IMR-90 (cell line): ENCODE measurements at regions not wholly inside any gene's neighbourhood (a gene's known extent, or its start where the extent isn't known, plus 50 kb on each side); places are given as distances from the start of the nearest gene placed in this dataset.

Source experiments
- ATAC-seq: fragments of 200-7000 bp; cut with Tn5 transposase; 2 replicates; pipeline ENCODE4 v1.9.1; 2020; ENCODE audit warnings: low read depth, mild to moderate bottlenecking, moderate library complexity
- BruUV-seq: library from RNA; stranded (reverse); fragments of 400-500 nt; replicated peaks from 2 replicates; lab custom pipeline; 2021; lab: Mats Ljungman, UMichigan
- CTCF ChIA-PET: fragments of 300-600 bp; formaldehyde crosslinking; extraction: SDS; loops from one replicate; lab custom pipeline; 2021; ENCODE audit warnings: antibody characterized with exemption; lab: Yijun Ruan, JAX
- POLR2A ChIA-PET: fragments of 300-600 bp; sonication (Branson Sonifier 250); formaldehyde crosslinking; loops from one replicate; lab custom pipeline; 2022; ENCODE audit warnings: antibody characterized with exemption; ENCODE audit not compliant: unreplicated experiment; lab: Charles Lee
- DNase-seq: peaks from one replicate; pipeline ENCODE4 v3.0.0; 2013
- H2AFZ ChIP-seq: replicated peaks from 2 replicates; pipeline ENCODE3; 2013; ENCODE audit warnings: low read length, mild to moderate bottlenecking; ENCODE audit not compliant: poor library complexity
- H2AK5ac ChIP-seq: 2 replicates; pipeline ENCODE4 v1.6.1; 2013; ENCODE audit warnings: low read depth, low read length, inconsistent platforms
- H2AK9ac ChIP-seq: replicated peaks from 2 replicates; pipeline ENCODE3; 2013; ENCODE audit warnings: mild to moderate bottlenecking, low read depth, low read length, moderate library complexity; ENCODE audit not compliant: poor library complexity
- H2BK120ac ChIP-seq: 2 replicates; pipeline ENCODE4 v1.6.1; 2013; ENCODE audit warnings: low read depth, low read length, inconsistent platforms
- H2BK15ac ChIP-seq: 3 replicates; pipeline ENCODE4 v1.6.1; 2013; ENCODE audit warnings: low read depth, low read length, inconsistent platforms
- H2BK20ac ChIP-seq: 2 replicates; pipeline ENCODE4 v1.6.1; 2013; ENCODE audit warnings: low read depth, mild to moderate bottlenecking, inconsistent platforms, low read length, moderate library complexity
- H2BK5ac ChIP-seq: 2 replicates; pipeline ENCODE4 v1.6.1; 2013; ENCODE audit warnings: mild to moderate bottlenecking, low read depth, low read length, inconsistent platforms; ENCODE audit not compliant: poor library complexity, severe bottlenecking
- H3K14ac ChIP-seq: replicated peaks from 2 replicates; pipeline ENCODE4 v1.6.1; 2013; ENCODE audit warnings: low read depth, low read length, inconsistent platforms
- H3K18ac ChIP-seq: 2 replicates; pipeline ENCODE4 v1.6.1; 2013; ENCODE audit warnings: low read depth, low read length, control low read depth
- H3K23ac ChIP-seq: 2 replicates; pipeline ENCODE4 v1.6.1; 2013; ENCODE audit warnings: low read depth, low read length, inconsistent platforms
- H3K27ac ChIP-seq: 2 replicates; pipeline ENCODE4 v1.5.1; 2013; ENCODE audit warnings: mild to moderate bottlenecking, control low read depth, low read length; ENCODE audit not compliant: insufficient read depth
- H3K27me3 ChIP-seq: 2 replicates; pipeline ENCODE4 v1.6.1; 2013; ENCODE audit warnings: low read length; ENCODE audit not compliant: control insufficient read depth, insufficient read depth
- H3K36me3 ChIP-seq: 2 replicates; pipeline ENCODE4 v1.6.1; 2013; ENCODE audit warnings: low read length, mixed read lengths; ENCODE audit not compliant: control insufficient read depth, insufficient read depth
- H3K4ac ChIP-seq: 2 replicates; pipeline ENCODE4 v1.6.1; 2013; ENCODE audit warnings: low read depth, low read length, inconsistent platforms
- H3K4me1 ChIP-seq: 2 replicates; pipeline ENCODE4 v1.6.1; 2013; ENCODE audit warnings: low read length, mixed read lengths; ENCODE audit not compliant: control insufficient read depth, insufficient read depth
- H3K4me2 ChIP-seq: 2 replicates; pipeline ENCODE4 v1.6.1; 2013; ENCODE audit warnings: low read depth, mild to moderate bottlenecking, control low read depth, low read length, moderate library complexity
- H3K4me3 ChIP-seq: 2 replicates; pipeline ENCODE4 v1.5.1; 2013; ENCODE audit warnings: low read depth, mild to moderate bottlenecking, control low read depth, low read length, moderate library complexity; ENCODE audit not compliant: insufficient read depth
- H3K56ac ChIP-seq: 2 replicates; pipeline ENCODE4 v1.6.1; 2013; ENCODE audit warnings: low read length, inconsistent platforms; ENCODE audit not compliant: insufficient read depth; ENCODE audit errors: extremely low read depth
- H3K79me1 ChIP-seq, 2 experiments: 2 replicates each; pipeline ENCODE4 v1.6.1; 2013; ENCODE audit warnings: low read length in 2 of 2, inconsistent platforms in 1 of 2, low read depth in 1 of 2
- H3K9ac ChIP-seq: 2 replicates; pipeline ENCODE4 v1.6.1; 2013; ENCODE audit warnings: low read depth, low read length, control low read depth
- H3K9me1 ChIP-seq: 2 replicates; pipeline ENCODE4 v1.6.1; 2013; ENCODE audit warnings: low read length, inconsistent platforms; ENCODE audit not compliant: insufficient read depth
- H3K9me3 ChIP-seq: 2 replicates; pipeline ENCODE4 v1.6.1; 2013; ENCODE audit warnings: low read length; ENCODE audit not compliant: control insufficient read depth, insufficient read depth
- H4K20me1 ChIP-seq: 2 replicates; pipeline ENCODE4 v1.6.1; 2013; ENCODE audit warnings: low read length, inconsistent platforms; ENCODE audit not compliant: insufficient read depth
- H4K5ac ChIP-seq: 2 replicates; pipeline ENCODE4 v1.6.1; 2013; ENCODE audit warnings: mild to moderate bottlenecking, low read depth, low read length, control low read depth
- H4K8ac ChIP-seq, 2 experiments: 2 replicates each; pipeline ENCODE4 v1.6.1; 2013; ENCODE audit warnings: low read depth in 2 of 2, low read length in 2 of 2, control low read depth in 1 of 2, inconsistent platforms in 1 of 2
- H4K91ac ChIP-seq: 2 replicates; pipeline ENCODE4 v1.6.1; 2013; ENCODE audit warnings: low read depth, low read length, inconsistent platforms; ENCODE audit not compliant: insufficient read depth
- ELK1 ChIP-seq: fragments of 150-350 bp; IDR thresholded peaks from 2 replicates; pipeline ENCODE4 v1.6.1; 2016; ENCODE audit warnings: low read depth, mild to moderate bottlenecking, low read length, moderate library complexity, borderline replicate concordance
- MAZ ChIP-seq: IDR thresholded peaks from 2 replicates; pipeline ENCODE4 v1.6.1; 2012; ENCODE audit warnings: low read depth, mild to moderate bottlenecking, low read length, improper control_type of control experiment, moderate library complexity, borderline replicate concordance
- dilution Hi-C: fragments of 300-500 bp; cut with HindIII; formaldehyde crosslinking; loops from one replicate; pipeline ENCODE4 v1.14.3; 2018; ENCODE audit warnings: low sequenced_read_pairs; ENCODE audit not compliant: unreplicated experiment
- in situ Hi-C: fragments of 300-500 bp; cut with MboI; formaldehyde crosslinking; loops from 3 replicates; pipeline ENCODE4 v1.14.3; 2019; ENCODE audit warnings: low sequenced_read_pairs, inconsistent platforms, mixed read lengths
- intact Hi-C: fragments of 100-400 bp; cut with micrococcal nuclease; formaldehyde crosslinking; loops from 2 replicates; pipeline ENCODE4 v1.10.0; 2022

- Histone ChIP-seq H3K18ac (no peak overlapping the region), H3K23ac (no peak overlapping the region), H3K4ac (no peak overlapping the region), H3K4me2 (no peak overlapping the region), H4K91ac (no peak overlapping the region), H3K4me1 (no peaks in the 10 kb centered on the region), H3K9ac (no peak overlapping the region), H2BK20ac (no peak overlapping the region), H2AFZ (no peak overlapping the region), H3K79me1 (no peaks in the 10 kb centered on the region), H3K14ac (no peak overlapping the region), H4K20me1 (no peaks in the 10 kb centered on the region), H3K9me3 (peaks cover 11% of the 10 kb centered on the region), H4K8ac (no peak overlapping the region), H3K27ac (no peak overlapping the region), H3K36me3 (no peaks in the 10 kb centered on the region), H2BK15ac (no peak overlapping the region), H2AK9ac (no peak overlapping the region), H2AK5ac (no peak overlapping the region), H2BK120ac (no peak overlapping the region), H3K56ac (no peak overlapping the region), H3K4me3 (no peak overlapping the region), H4K5ac (no peak overlapping the region), H3K27me3 (no peaks in the 10 kb centered on the region), H2BK5ac (no peak overlapping the region), H3K9me1 (no peaks in the 10 kb centered on the region)
- in situ Hi-C loops (no loop called here), dilution Hi-C loops (no loop called here), intact Hi-C loops (no loop called here)
- POLR2A ChIA-PET: no interaction called here
- CTCF ChIA-PET: no interaction called here
- BruUV-seq: no TSS peak
- no peak for ATAC-seq
- TF ChIP-seq ELK1: no peak
- no peak for TF ChIP-seq MAZ
- DNase-seq: no peak
Observed at GRCh38 chr6:101021504-101021903, 140.4 kb upstream of the ASCC3 start.
